Neural crest cell (in vitro differentiated cells): ENCODE measurements at regions not wholly inside any gene's neighbourhood (a gene's known extent, or its start where the extent isn't known, plus 50 kb on each side); places are given as distances from the start of the nearest gene placed in this dataset.

Source experiments
- DNase-seq: peaks from one replicate; pipeline ENCODE4 v3.0.0; 2021; ENCODE audit warnings: low read depth, mixed read lengths, low spot score
- H3K27ac Mint-ChIP-seq: one replicate; pipeline ENCODE4 v1.8.0; 2021; ENCODE audit warnings: mild to moderate bottlenecking, mixed read lengths; ENCODE audit not compliant: unreplicated experiment
- H3K27me3 Mint-ChIP-seq: 2 replicates; pipeline ENCODE4 v1.8.0; 2021; ENCODE audit warnings: low read depth, mild to moderate bottlenecking, mixed read lengths
- H3K36me3 Mint-ChIP-seq: 2 replicates; pipeline ENCODE4 v1.8.0; 2021; ENCODE audit warnings: low read depth, mild to moderate bottlenecking, mixed read lengths
- H3K4me1 Mint-ChIP-seq: 2 replicates; pipeline ENCODE4 v1.8.0; 2021; ENCODE audit warnings: mixed read lengths
- H3K4me3 Mint-ChIP-seq: one replicate; pipeline ENCODE4 v1.8.0; 2021; ENCODE audit warnings: mild to moderate bottlenecking, mixed read lengths
- H3K9me3 Mint-ChIP-seq: 2 replicates; pipeline ENCODE4 v1.8.0; 2021; ENCODE audit warnings: mixed read lengths
- TF ChIP-seq, protein P1 (sequence below): fragments of 200-600 bp; sonication (generic); conservative IDR thresholded peaks from 2 replicates; pipeline ENCODE4 v1.5.0; 2021; ENCODE audit warnings: antibody characterized with exemption, mild to moderate bottlenecking

GRCh38 chr3:177930771-177931170 is 605.5 kb upstream of the KCNMB2 start:
- Mint-ChIP-seq H3K4me3 (no peak overlapping the region), H3K27me3 (no peaks in the 10 kb centered on the region), H3K27ac (no peak overlapping the region), H3K4me1 (peaks cover 25% of the 10 kb centered on the region), H3K9me3 (peaks cover 3% of the 10 kb centered on the region), H3K36me3 (peaks cover 3% of the 10 kb centered on the region)
- no peak for DNase-seq
- TF ChIP-seq, protein P1, sequence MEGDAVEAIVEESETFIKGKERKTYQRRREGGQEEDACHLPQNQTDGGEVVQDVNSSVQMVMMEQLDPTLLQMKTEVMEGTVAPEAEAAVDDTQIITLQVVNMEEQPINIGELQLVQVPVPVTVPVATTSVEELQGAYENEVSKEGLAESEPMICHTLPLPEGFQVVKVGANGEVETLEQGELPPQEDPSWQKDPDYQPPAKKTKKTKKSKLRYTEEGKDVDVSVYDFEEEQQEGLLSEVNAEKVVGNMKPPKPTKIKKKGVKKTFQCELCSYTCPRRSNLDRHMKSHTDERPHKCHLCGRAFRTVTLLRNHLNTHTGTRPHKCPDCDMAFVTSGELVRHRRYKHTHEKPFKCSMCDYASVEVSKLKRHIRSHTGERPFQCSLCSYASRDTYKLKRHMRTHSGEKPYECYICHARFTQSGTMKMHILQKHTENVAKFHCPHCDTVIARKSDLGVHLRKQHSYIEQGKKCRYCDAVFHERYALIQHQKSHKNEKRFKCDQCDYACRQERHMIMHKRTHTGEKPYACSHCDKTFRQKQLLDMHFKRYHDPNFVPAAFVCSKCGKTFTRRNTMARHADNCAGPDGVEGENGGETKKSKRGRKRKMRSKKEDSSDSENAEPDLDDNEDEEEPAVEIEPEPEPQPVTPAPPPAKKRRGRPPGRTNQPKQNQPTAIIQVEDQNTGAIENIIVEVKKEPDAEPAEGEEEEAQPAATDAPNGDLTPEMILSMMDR = no peak

- Mint-ChIP-seq H3K27me3 (no peaks in the 10 kb centered on the region), H3K4me3 (no peak overlapping the region)
- no peak for DNase-seq
Observed at GRCh38 chr3:177931346-177931745, 604.9 kb upstream of the KCNMB2 start.

GRCh38 chr3:177932346-177932745 is 603.9 kb upstream of the KCNMB2 start:
- no peak overlapping the region for H3K4me3 Mint-ChIP-seq
- H3K36me3 Mint-ChIP-seq = peaks cover 3% of the 10 kb centered on the region
- no peaks in the 10 kb centered on the region for H3K27me3 Mint-ChIP-seq
- TF ChIP-seq, protein P1 = no peak
- no peak for DNase-seq
- H3K4me1 Mint-ChIP-seq = peaks cover 33% of the 10 kb centered on the region
- H3K27ac Mint-ChIP-seq = no peak overlapping the region
- H3K9me3 Mint-ChIP-seq = peaks cover 2% of the 10 kb centered on the region

More at GRCh38 chr3:177931346-177931745, 604.9 kb upstream of the KCNMB2 start:
- Mint-ChIP-seq H3K36me3 (peaks cover 3% of the 10 kb centered on the region), H3K9me3 (peaks cover 2% of the 10 kb centered on the region), H3K4me1 (peaks cover 29% of the 10 kb centered on the region), H3K27ac (no peak overlapping the region)
- TF ChIP-seq, protein P1 = no peak

DNA sequence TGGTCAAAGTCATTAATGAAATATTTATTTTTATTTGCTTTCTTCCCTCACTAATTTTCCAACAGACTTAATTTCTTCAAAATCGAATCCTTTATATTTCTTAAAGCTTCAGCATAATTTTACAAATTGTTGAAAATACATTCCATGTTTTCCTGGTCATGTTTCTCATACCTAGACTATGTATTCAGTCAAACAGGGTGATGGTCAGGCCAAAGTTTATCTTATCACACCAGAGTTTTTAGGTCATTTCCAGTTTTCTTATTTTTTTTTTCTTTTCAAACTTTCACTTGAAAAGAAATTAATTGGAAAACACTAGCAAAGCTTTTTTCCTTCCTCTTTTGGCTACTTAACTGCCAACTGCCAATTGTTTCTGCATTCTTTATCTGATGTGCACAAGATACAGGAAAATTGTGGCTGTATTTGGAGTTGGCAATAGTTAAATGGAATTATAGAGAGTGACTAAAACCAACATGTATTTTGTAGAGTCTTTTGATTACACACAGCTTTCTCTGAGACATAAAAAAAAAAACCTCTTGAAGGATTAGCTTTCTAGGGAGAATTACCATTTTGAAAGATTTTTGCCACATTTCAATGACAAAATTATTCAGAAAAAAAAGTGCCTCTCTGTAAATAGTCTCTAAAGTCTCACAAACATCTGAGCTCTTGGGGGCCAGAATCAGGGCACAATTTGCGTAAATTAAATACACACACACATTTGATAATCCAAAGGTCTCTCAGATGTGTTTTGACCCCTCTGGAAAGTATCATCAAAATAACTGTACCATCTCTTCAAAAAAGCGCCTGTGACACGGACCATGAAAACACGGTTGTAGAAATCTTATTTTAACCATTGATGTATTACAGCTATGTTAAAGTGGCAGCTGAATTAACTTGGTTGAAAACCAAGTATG is 603.2 kb upstream of the KCNMB2 start:
- Mint-ChIP-seq H3K36me3 (peaks cover 3% of the 10 kb centered on the region), H3K4me1 (peaks cover 33% of the 10 kb centered on the region), H3K4me3 (no peak overlapping the region), H3K9me3 (peaks cover 2% of the 10 kb centered on the region), H3K27ac (no peak overlapping the region), H3K27me3 (no peaks in the 10 kb centered on the region)
- TF ChIP-seq, protein P1 = no peak
- no peak for DNase-seq

DNA sequence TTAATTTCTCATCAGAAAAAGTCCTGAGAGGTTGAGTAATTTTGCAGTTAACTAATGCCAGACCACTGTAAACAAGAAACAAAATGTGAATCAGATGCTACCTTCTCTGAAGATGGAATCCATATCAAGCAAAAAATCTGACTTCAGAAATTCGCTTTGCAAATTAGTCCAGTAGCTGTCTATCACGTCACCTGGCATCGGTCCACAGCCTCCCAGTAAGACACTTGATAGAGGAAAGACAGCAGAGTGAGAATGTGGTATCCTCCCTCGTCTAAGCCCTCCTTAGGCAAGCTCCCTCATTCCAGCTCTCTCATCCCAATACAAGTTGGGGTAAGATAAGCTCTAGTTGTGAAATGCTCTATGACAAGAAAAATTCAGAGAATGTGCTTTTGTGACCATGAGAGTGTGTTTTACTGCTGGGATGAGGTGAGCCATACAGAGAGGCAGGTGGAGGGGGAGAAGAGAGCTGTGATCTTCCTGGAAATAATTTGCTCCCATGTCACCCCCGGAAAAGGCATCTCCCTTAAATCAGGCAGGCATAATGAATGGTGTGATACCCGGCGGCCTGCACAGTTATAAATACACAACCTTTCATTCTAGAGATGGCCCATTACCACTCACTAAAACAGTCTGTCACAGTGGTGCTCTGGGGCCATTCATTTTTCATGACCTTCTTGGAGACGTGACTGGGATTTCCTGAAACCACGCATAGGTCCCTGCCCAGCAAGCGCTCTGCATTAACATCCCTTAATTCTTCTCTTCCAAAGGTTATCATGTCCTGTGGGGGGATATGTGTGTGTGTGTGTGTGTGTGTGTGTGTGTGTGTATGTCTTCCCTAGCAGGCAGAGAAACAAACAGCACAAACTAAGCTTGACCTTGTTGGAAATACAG is 602.0 kb upstream of the KCNMB2 start:
- peaks cover 33% of the 10 kb centered on the region for H3K4me1 Mint-ChIP-seq
- no peak overlapping the region for H3K4me3 Mint-ChIP-seq
- peaks cover 2% of the 10 kb centered on the region for H3K9me3 Mint-ChIP-seq
- DNase-seq = no peak
- no peak overlapping the region for H3K27ac Mint-ChIP-seq
- no peaks in the 10 kb centered on the region for H3K27me3 Mint-ChIP-seq
- TF ChIP-seq, protein P1 = no peak
- H3K36me3 Mint-ChIP-seq = peaks cover 3% of the 10 kb centered on the region
